Stimulated activated CD4-positive, alpha-beta T cell treated with anti-CD3 and anti-CD28 coated beads, Interleukin-4, amount 100 ng/mL, for 4 hours (primary cell): ENCODE measurements at regions not wholly inside any gene's neighbourhood (a gene's known extent, or its start where the extent isn't known, plus 50 kb on each side); places are given as distances from the start of the nearest gene placed in this dataset.
"Not testable (repeated sequence)": the region's sequence is repeated elsewhere in the genome, so short reads cannot be mapped to it uniquely, and the experiment has no call there.

Source experiments
- DNase-seq, 2 experiments: peaks; one replicate each; pipeline ENCODE4 v3.0.0-alpha.2; 2020

DNA sequence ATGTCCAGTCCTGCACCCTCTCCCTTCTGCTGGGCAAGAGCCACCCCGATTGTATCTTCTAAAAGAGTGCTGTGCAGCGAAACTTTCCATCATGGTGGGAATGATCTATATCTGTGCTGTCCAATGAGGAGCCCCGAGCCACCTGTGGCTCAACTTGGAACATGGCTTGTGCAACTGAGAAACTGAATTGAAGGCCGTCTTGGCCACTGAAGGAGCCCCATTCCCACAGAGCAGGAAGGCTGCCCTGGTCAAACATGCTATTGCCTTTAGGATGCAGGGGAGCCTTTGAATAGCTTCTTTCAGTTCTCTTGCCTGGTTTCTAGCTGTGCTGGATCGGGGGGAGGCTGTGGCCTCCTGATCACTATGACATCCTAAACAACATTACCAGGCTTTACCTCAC lies 427.6 kb downstream of the SETD4 start:
- DNase-seq: no peak

DNA sequence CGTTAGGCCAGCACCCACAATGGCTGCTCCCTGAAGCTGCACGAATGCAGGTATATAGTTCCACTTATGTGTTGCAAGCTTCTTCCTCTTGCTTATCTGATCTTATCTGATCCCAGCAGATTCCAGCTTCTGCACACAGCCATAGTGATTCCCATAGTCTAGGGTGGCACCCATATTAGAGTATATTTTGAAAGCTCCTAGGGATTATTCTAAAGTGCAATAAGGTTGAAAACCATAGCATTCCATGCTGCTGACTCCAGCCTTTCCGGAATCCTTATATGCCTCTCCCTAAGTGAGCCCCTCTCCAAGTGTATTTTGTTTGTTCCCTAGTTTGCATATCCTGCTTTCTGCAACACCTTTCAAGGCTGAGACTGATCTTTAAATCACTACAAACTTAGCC lies 432.0 kb downstream of the SETD4 start:
- no peak for DNase-seq

DNA sequence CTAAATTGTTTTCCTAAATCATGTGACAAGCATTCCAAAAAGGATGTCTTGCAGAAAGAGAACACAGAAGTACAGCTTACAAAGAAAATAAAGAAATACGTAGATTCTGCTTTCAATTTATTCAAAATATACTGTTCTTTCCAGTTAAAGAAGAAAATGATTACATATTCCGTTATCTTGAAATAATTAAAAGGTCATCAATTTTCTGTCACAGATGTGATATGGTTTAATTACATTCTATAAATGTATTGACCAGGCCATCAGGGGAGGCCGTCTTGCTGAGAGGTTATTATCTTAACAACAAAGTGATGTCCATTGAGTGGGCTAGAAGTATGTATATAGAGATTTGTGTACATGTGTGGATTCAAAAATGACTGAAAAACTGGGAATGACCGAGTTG lies 432.9 kb downstream of the SETD4 start:
- DNase-seq: no peak

- no peak for DNase-seq
Observed at GRCh38 chr21:35625576-35625975, 434.8 kb downstream of the SETD4 start.

DNA sequence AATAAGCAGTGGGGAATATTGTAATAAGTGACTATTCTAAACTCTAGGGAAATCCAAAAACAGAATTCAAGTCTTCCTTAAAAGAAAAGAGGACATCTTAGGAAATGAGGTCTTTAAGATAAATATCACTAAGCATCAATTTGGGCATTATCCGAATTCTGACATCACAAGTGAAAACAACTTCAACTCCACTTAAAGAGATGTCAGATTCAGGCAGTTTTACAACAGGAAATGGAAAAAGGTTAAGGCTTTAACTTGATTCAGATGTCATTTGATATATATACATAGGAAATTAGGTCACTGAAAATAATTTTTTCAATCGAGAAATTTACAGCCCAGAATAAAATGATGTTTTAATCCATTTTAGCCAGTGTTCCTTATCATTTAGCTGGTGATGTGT lies 435.4 kb downstream of the SETD4 start:
- no peak for DNase-seq

- DNase-seq: no peak
Observed at GRCh38 chr21:35622612-35623011, 437.7 kb downstream of the SETD4 start.

DNA sequence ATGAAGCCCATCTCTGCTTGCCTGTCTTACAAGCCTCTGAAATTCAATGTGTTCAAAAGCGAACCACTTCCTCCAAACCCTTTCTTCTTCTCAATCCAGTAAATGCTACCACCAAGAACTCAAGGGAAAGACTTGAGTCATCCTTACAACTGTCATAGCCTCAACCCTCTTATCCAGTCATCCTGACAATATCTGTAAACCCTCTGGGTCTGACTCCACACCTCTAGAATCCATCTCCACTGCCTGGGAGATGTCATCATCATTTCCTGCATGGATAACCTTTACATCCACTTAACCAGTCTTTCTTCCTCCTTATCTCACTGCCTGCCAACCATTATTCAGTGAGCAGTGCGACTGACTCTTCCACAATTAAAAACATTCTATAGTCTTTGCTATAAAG lies 441.1 kb downstream of the SETD4 start:
- no peak for DNase-seq

DNA sequence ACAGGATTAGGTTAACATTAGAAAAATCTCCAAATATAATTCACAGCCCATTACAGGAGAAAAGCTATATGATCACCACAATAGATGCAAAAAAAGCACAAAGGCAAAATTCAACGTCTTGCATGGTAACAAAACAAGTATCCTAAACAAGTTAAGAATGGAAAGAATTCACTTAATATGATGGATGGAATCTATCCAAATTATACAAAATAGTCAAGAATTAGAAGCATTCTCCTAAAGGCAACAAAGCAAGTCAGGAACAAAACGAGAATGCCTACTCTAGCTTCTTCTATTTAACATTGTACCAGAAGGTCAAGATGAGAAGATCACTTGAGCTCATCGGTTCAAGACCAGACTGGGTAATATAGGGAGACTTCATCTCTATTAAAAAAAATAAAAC lies 442.8 kb downstream of the SETD4 start:
- DNase-seq: no peak

- DNase-seq: no peak
Observed at GRCh38 chr21:35616090-35616489, 444.2 kb downstream of the SETD4 start.

- DNase-seq: no peak
Observed at GRCh38 chr21:35615325-35615724, 445.0 kb downstream of the SETD4 start.

DNA sequence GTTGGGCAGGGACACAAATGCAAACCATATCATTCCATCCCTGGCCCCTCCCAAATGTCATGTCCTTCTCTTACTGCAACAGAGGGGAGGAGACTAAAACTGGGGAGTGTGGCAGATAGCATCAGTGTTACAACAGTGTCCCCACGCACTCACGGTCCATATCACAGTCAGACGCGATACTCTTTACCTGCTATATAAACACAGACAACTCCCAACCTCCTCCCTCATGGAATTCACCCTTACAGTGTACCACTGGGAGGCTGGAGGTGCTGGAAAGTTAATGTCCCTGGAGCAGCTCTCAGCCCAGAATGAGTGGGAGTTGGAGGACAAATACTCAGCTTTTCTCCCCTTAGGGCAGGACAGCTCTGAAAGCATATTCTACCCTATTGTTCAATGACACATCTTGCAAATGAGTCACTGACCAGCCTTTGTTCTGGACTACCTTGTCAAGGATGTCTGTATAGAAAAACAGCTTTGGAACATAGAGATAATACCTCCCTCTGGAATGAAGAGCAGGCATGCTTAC lies 445.9 kb downstream of the SETD4 start:
- no peak for DNase-seq

GRCh38 chr21:35611708-35612132 lies 448.6 kb downstream of the SETD4 start:
- DNase-seq: no peak

DNA sequence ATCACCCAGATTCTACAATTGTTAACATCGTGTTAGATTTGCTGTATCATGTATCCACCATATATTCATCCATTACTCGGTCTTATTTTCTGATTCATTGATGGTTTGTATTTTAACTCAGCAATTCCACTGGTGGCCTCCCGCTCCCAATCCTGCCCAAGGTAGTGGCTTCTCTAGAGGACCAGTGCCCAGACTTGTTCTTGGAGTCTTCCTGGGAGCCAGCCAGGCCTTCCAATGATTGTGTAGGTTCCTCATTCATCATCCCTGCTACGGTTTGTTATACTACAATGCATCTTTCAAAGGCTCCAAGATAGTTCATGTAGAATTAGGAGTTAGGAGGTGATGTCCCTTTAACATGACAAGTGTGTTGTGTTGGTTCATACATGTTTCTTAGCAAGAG lies 451.1 kb downstream of the SETD4 start:
- DNase-seq: no peak

- DNase-seq: no peak
Observed at GRCh38 chr21:35607406-35607805, 452.9 kb downstream of the SETD4 start.

DNA sequence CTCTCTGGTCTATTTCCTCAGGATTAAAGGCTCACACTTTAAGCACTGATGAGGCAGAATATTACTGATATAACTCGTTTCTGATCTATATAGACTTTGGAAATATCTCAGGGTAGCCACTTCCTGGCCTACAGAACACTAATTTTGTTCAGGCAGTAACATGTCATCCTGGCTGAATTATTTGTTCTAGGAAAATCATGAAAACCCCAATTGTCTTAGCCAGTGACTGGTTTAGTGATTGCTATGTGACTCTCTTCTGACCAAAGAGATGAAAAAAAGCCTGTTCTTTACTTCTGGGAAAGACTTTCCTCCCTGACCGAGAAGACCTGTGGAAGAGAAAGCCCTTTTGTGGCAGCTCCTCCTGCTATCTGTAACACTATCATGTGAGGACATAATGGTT lies 453.7 kb downstream of the SETD4 start:
- no peak for DNase-seq

- no peak for DNase-seq
Observed at GRCh38 chr21:35606146-35606545, 454.2 kb downstream of the SETD4 start.

DNA sequence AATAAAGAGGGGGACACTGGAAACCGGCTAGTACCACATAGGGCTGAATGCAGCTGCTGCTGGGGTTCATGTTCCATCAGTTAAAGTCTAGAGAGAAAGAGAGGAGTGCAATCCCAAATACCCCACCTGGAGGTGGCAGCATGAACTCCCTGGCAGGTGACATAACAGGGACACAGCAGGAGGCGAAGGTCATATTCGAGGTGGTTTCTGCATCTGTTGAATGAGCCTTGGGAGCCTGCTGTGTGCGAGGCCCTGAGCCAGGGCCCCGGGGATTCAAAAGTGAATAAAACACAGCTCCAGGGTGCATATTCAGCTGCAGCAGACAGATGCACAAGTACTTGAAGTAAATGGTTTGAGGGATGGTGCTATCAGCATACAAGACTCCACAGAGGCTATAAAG lies 456.8 kb downstream of the SETD4 start:
- DNase-seq: no peak

DNA sequence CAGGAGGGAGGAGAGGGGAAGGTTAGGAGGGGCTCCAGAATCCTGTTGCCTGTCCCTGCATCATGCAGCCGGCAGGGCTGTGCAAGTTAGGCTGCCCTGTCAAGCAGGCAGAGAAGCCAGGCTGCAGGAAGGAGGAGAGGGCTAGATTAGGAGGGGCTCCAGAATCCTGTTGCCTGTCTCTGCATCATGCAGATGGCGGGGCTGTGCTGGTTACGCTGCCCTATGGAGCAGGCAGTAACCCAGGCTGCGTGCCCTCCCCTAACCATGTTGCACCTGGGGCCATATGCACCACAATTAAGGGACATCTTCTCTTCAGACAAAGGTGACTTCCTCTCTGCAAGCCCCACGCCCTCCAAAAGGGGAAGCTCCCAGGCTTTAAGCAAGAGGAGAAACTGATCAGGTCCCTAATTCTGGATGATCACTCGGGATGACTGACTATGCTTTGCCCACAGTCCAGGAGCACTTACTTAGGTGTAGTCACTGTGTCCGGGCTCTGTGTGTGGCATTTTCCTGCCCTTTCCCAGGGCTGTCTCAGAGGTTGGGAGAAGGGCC lies 457.4 kb downstream of the SETD4 start:
- DNase-seq: no peak

DNA sequence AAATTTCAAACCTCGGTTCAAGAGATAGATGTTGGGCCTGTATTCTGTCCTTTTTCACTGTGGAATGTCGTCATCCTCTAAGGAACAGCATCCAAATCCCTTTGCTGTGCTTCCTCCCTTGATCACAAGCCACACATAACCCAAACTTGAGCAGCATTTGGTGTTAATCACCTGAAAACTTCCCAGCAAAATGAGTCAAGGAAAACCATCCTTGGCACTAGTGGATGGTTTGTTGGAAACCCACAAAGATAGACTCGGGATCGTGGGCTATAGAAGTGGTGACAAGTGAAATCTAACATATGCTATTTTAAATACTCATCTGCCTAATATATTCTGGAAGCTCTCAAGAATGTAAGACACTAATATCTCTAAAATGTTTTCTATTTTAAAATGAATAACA lies 459.1 kb downstream of the SETD4 start:
- DNase-seq: no peak

- no peak for DNase-seq
Observed at GRCh38 chr21:35599164-35599563, 461.2 kb downstream of the SETD4 start.

GRCh38 chr21:35597750-35598339 lies 462.5 kb downstream of the SETD4 start:
- DNase-seq: no peak

- DNase-seq: no peak
Observed at GRCh38 chr21:35594905-35595304, 465.4 kb downstream of the SETD4 start.

- no peak for DNase-seq
Observed at GRCh38 chr21:35593000-35593502, 467.3 kb downstream of the SETD4 start.

DNA sequence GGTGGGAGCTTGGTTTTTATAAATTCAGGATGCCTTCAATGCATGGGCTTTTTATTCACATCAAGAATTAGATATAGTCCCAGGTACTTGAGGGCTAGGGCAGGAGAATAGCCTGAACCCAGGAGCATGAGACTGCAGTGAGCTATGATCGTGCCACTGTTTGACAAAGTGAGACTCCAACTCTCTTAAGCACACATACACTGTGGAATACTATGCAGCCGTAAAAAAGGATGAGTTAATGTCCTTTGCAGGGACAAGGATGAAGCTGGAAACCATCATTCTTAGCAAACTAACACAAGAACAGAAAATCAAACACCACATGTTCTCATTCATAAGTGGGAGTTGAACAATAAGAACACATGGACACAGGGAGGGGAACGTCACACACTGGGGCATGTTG lies 470.0 kb downstream of the SETD4 start:
- not testable (repeated sequence) for DNase-seq

DNA sequence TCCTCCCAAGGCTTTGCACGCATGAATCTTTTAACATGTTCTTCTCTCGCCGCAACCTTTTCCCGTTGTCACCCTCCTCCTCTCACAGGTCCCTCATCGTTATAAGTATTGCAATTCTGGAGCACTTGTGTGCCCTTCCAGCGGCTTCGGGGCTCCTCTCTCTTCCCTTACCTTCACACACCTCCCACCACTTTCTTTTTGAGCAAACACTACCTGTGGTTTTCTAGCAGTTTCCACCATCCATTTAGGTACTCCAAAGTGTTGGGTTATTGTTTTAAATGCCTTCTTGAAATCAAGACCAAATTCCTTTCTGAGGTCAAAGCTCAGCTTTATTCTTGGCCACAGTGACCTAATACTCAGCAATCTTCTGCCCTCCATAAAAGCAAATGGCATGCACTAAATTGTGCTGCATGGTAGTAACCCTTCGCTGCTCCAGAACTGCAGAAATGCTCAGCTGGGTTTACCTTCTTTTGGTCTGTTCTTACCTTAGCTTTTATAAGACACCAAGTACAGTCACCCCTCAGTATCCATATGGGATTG lies 472.4 kb downstream of the SETD4 start:
- no peak for DNase-seq
